ENCODE measurements at regions not wholly inside any gene's neighbourhood (a gene's known extent, or its start where the extent isn't known, plus 50 kb on each side); places are given as distances from the start of the nearest gene placed in this dataset.

GRCh38 chr1:187959062-187959461, 1130.3 kb downstream of the PLA2G4A start:
- TF ChIP-seq, protein P1, sequence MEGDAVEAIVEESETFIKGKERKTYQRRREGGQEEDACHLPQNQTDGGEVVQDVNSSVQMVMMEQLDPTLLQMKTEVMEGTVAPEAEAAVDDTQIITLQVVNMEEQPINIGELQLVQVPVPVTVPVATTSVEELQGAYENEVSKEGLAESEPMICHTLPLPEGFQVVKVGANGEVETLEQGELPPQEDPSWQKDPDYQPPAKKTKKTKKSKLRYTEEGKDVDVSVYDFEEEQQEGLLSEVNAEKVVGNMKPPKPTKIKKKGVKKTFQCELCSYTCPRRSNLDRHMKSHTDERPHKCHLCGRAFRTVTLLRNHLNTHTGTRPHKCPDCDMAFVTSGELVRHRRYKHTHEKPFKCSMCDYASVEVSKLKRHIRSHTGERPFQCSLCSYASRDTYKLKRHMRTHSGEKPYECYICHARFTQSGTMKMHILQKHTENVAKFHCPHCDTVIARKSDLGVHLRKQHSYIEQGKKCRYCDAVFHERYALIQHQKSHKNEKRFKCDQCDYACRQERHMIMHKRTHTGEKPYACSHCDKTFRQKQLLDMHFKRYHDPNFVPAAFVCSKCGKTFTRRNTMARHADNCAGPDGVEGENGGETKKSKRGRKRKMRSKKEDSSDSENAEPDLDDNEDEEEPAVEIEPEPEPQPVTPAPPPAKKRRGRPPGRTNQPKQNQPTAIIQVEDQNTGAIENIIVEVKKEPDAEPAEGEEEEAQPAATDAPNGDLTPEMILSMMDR (IDR thresholded peaks at IDR 0.05 in 8 of 11, conservative IDR thresholded peaks at IDR 0.05 in 3 of 11) = no peak
- TF ChIP-seq POLR2A (IDR thresholded peaks at IDR 0.05) = no peak
